OCI-LY7 (cell line): ENCODE measurements at regions not wholly inside any gene's neighbourhood (a gene's known extent, or its start where the extent isn't known, plus 50 kb on each side); places are given as distances from the start of the nearest gene placed in this dataset.

Experiments used
- BruUV-seq: library from RNA; stranded (reverse); fragments of 400-500 nt; replicated peaks from 2 replicates; lab custom pipeline; 2021; lab: Mats Ljungman, UMichigan
- CTCF ChIA-PET: fragments of 300-600 bp; sonication (Branson Sonifier 250); formaldehyde crosslinking; loops from one replicate; lab custom pipeline; 2022; ENCODE audit warnings: antibody characterized with exemption; ENCODE audit not compliant: unreplicated experiment; lab: Charles Lee
- POLR2A ChIA-PET: fragments of 300-600 bp; sonication (Branson Sonifier 250); formaldehyde crosslinking; loops from one replicate; lab custom pipeline; 2022; ENCODE audit warnings: antibody characterized with exemption; lab: Charles Lee
- DNase-seq: peaks from one replicate; pipeline ENCODE4 v3.0.0-alpha.2; 2015; ENCODE audit warnings: low spot score
- H2AFZ ChIP-seq: fragments of 200-600 bp; sonication (generic), shearing (Covaris generic); 2 replicates; pipeline ENCODE4 v1.6.1; 2014; ENCODE audit warnings: mild to moderate bottlenecking, antibody characterized with exemption, low read length, moderate library complexity
- H3K27ac ChIP-seq: fragments of 200-600 bp; sonication (generic); 2 replicates; pipeline ENCODE4 v1.5.1; 2014; ENCODE audit warnings: mixed run types, low read depth, mild to moderate bottlenecking, moderate library complexity, low read length, inconsistent platforms; ENCODE audit not compliant: poor library complexity, severe bottlenecking
- H3K36me3 ChIP-seq: fragments of 200-600 bp; sonication (generic); 2 replicates; pipeline ENCODE4 v1.6.1; 2014; ENCODE audit warnings: mild to moderate bottlenecking, antibody characterized with exemption, low read length, moderate library complexity, mixed read lengths; ENCODE audit not compliant: insufficient read depth
- H3K4me1 ChIP-seq: fragments of 200-600 bp; sonication (generic); 2 replicates; pipeline ENCODE4 v1.5.1; 2014; ENCODE audit warnings: mild to moderate bottlenecking, low read length; ENCODE audit not compliant: insufficient read depth, poor library complexity, severe bottlenecking
- H3K4me2 ChIP-seq: fragments of 200-600 bp; sonication (generic); 2 replicates; pipeline ENCODE4 v1.6.1; 2014; ENCODE audit warnings: mild to moderate bottlenecking, low read length
- H3K4me3 ChIP-seq: fragments of 200-600 bp; sonication (generic); 2 replicates; pipeline ENCODE4 v1.5.1; 2014; ENCODE audit warnings: mild to moderate bottlenecking, low read depth, low read length; ENCODE audit not compliant: poor library complexity, severe bottlenecking
- H3K79me2 ChIP-seq: fragments of 200-600 bp; sonication (generic); 2 replicates; pipeline ENCODE4 v1.6.1; 2016; ENCODE audit warnings: low read depth, mild to moderate bottlenecking, low read length, moderate library complexity, mixed read lengths; ENCODE audit not compliant: insufficient read depth
- H3K9me2 ChIP-seq: fragments of 200-600 bp; sonication (generic); 2 replicates; pipeline ENCODE4 v1.6.1; 2016; ENCODE audit warnings: mild to moderate bottlenecking, low read length, mixed read lengths; ENCODE audit not compliant: insufficient read depth
- H3K9me3 ChIP-seq: fragments of 200-600 bp; sonication (generic); 2 replicates; pipeline ENCODE4 v1.6.1; 2014; ENCODE audit warnings: mild to moderate bottlenecking, mixed run types, low read length, mixed read lengths
- H4K20me1 ChIP-seq: fragments of 200-600 bp; sonication (generic); 2 replicates; pipeline ENCODE4 v1.6.1; 2014; ENCODE audit warnings: mild to moderate bottlenecking, antibody characterized with exemption, low read length, moderate library complexity, mixed read lengths; ENCODE audit not compliant: insufficient read depth
- EZH2phosphoT487 ChIP-seq: fragments of 200-600 bp; sonication (generic); IDR thresholded peaks from 2 replicates; pipeline ENCODE4 v1.6.1; 2018; ENCODE audit warnings: low read depth, borderline replicate concordance, mild to moderate bottlenecking, mixed run types, antibody characterized with exemption, low read length, moderate library complexity, mixed read lengths
- intact Hi-C: fragments of 100-400 bp; cut with micrococcal nuclease; formaldehyde crosslinking; loops from one replicate; pipeline ENCODE4 v1.10.0; 2022; ENCODE audit not compliant: unreplicated experiment
- TF ChIP-seq, protein P1 (sequence below): fragments of 200-600 bp; sonication (generic); conservative IDR thresholded peaks from 2 replicates; pipeline ENCODE4 v1.5.1; 2014; ENCODE audit warnings: mild to moderate bottlenecking, antibody characterized with exemption, low read length, moderate library complexity, mixed read lengths

- no TSS peak for BruUV-seq
- ChIA-PET CTCF (no interaction called here), POLR2A (no interaction called here)
- H3K9me2 ChIP-seq = no peaks in the 10 kb centered on the region
- no peak for TF ChIP-seq EZH2phosphoT487
- TF ChIP-seq, protein P1, sequence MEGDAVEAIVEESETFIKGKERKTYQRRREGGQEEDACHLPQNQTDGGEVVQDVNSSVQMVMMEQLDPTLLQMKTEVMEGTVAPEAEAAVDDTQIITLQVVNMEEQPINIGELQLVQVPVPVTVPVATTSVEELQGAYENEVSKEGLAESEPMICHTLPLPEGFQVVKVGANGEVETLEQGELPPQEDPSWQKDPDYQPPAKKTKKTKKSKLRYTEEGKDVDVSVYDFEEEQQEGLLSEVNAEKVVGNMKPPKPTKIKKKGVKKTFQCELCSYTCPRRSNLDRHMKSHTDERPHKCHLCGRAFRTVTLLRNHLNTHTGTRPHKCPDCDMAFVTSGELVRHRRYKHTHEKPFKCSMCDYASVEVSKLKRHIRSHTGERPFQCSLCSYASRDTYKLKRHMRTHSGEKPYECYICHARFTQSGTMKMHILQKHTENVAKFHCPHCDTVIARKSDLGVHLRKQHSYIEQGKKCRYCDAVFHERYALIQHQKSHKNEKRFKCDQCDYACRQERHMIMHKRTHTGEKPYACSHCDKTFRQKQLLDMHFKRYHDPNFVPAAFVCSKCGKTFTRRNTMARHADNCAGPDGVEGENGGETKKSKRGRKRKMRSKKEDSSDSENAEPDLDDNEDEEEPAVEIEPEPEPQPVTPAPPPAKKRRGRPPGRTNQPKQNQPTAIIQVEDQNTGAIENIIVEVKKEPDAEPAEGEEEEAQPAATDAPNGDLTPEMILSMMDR = no peak
- no peak overlapping the region for H2AFZ ChIP-seq
- no peaks in the 10 kb centered on the region for H4K20me1 ChIP-seq
- no peaks in the 10 kb centered on the region for H3K79me2 ChIP-seq
- no peak overlapping the region for H3K4me2 ChIP-seq
- DNase-seq = no peak
- H3K27ac ChIP-seq = no peak overlapping the region
- H3K4me3 ChIP-seq = no peak overlapping the region
- no peaks in the 10 kb centered on the region for H3K4me1 ChIP-seq
- intact Hi-C loops = no loop called here
- no peaks in the 10 kb centered on the region for H3K36me3 ChIP-seq
- H3K9me3 ChIP-seq = no peaks in the 10 kb centered on the region
These were observed 441.3 kb upstream of the ADAMTSL1 start for GRCh38 chr9:18032636-18033035.

DNA sequence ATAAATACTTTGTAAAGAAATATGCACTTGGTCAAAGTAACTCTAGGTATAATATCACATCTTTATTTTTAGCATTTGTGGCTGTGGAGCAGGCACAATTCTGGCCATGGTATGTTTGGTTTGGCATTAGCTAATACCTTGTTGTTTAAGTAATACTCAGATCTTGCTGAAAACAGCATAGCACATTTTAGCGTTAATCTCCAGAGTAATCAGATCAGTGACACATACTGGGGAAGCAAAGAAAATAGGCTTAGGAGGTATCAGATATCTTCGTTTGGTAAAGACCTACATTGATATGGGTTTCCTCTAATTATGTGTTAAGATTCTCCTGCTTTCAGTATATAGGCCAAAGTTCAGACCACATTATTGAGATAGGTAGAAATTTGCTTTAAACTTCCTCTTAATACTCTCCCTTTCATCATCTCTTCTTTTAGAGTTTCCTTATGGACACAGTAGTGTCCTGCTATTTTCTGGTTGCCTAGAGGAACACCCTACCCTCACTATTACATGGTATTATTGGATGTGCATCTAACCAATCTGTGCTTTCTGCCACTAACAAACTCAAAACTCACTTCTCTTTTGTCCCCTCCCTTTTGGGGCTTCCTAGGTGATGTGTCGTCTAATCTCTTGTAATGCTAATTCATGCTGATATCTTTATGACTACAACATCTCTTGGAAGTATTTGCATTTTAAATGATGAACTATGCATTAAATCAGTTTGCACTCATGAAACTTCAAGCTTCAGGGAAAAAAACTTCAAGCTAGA, 437.3 kb upstream of the ADAMTSL1 start:
- no peak overlapping the region for H3K4me2 ChIP-seq
- no peak overlapping the region for H3K4me3 ChIP-seq
- H2AFZ ChIP-seq = no peak overlapping the region
- no peak overlapping the region for H3K27ac ChIP-seq
- TF ChIP-seq EZH2phosphoT487 = no peak
- H3K9me3 ChIP-seq = no peaks in the 10 kb centered on the region
- H3K36me3 ChIP-seq = no peaks in the 10 kb centered on the region
- no peaks in the 10 kb centered on the region for H4K20me1 ChIP-seq
- no peaks in the 10 kb centered on the region for H3K9me2 ChIP-seq
- H3K79me2 ChIP-seq = no peaks in the 10 kb centered on the region
- no peaks in the 10 kb centered on the region for H3K4me1 ChIP-seq
- CTCF ChIA-PET = no interaction called here
- BruUV-seq = no TSS peak
- DNase-seq = no peak
- intact Hi-C loops = no loop called here
- POLR2A ChIA-PET = no interaction called here

- no peak overlapping the region for H3K27ac ChIP-seq
- BruUV-seq = no TSS peak
- H3K36me3 ChIP-seq = no peaks in the 10 kb centered on the region
- H3K9me2 ChIP-seq = no peaks in the 10 kb centered on the region
- no peak overlapping the region for H3K4me3 ChIP-seq
- H3K9me3 ChIP-seq = no peaks in the 10 kb centered on the region
- no peak overlapping the region for H3K4me2 ChIP-seq
- DNase-seq = no peak
- H3K4me1 ChIP-seq = no peaks in the 10 kb centered on the region
- H3K79me2 ChIP-seq = no peaks in the 10 kb centered on the region
- ChIA-PET CTCF (no interaction called here), POLR2A (no interaction called here)
- no peak for TF ChIP-seq EZH2phosphoT487
- TF ChIP-seq, protein P1 = no peak
- H4K20me1 ChIP-seq = no peaks in the 10 kb centered on the region
- H2AFZ ChIP-seq = no peak overlapping the region
- intact Hi-C loops = no loop called here
These were observed 436.0 kb upstream of the ADAMTSL1 start for GRCh38 chr9:18037981-18038380.
